ENCODE measurements at regions not wholly inside any gene's neighbourhood (a gene's known extent, or its start where the extent isn't known, plus 50 kb on each side); places are given as distances from the start of the nearest gene placed in this dataset.

GRCh38 chr6:145336119-145336518 lies 399.2 kb downstream of the EPM2A start:
- TF ChIP-seq, protein P1, sequence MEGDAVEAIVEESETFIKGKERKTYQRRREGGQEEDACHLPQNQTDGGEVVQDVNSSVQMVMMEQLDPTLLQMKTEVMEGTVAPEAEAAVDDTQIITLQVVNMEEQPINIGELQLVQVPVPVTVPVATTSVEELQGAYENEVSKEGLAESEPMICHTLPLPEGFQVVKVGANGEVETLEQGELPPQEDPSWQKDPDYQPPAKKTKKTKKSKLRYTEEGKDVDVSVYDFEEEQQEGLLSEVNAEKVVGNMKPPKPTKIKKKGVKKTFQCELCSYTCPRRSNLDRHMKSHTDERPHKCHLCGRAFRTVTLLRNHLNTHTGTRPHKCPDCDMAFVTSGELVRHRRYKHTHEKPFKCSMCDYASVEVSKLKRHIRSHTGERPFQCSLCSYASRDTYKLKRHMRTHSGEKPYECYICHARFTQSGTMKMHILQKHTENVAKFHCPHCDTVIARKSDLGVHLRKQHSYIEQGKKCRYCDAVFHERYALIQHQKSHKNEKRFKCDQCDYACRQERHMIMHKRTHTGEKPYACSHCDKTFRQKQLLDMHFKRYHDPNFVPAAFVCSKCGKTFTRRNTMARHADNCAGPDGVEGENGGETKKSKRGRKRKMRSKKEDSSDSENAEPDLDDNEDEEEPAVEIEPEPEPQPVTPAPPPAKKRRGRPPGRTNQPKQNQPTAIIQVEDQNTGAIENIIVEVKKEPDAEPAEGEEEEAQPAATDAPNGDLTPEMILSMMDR (IDR thresholded peaks at IDR 0.05): no peak
- TF ChIP-seq POLR2A (IDR thresholded peaks at IDR 0.05): no peak
